H9 (cell line): ENCODE measurements at regions not wholly inside any gene's neighbourhood (a gene's known extent, or its start where the extent isn't known, plus 50 kb on each side); places are given as distances from the start of the nearest gene placed in this dataset.

Experiments
- DNase-seq: peaks from one replicate; pipeline ENCODE4 v3.0.0-alpha.2; 2017
- H2AFZ ChIP-seq: one replicate; pipeline ENCODE4 v1.6.1; 2013; ENCODE audit warnings: mild to moderate bottlenecking, low read length, control low read depth, moderate library complexity
- H2AK5ac ChIP-seq: 2 replicates; pipeline ENCODE4 v1.6.1; 2013; ENCODE audit warnings: low read length, control low read depth, mixed read lengths; ENCODE audit not compliant: insufficient read length
- H2BK120ac ChIP-seq: one replicate; pipeline ENCODE4 v1.6.1; 2013; ENCODE audit warnings: low read depth, mild to moderate bottlenecking, low read length, control low read depth, inconsistent platforms; ENCODE audit not compliant: poor library complexity, severe bottlenecking
- H2BK12ac ChIP-seq: 2 replicates; pipeline ENCODE4 v1.6.1; 2013; ENCODE audit warnings: low read length, control low read depth, mixed read lengths, low read depth; ENCODE audit not compliant: insufficient read length
- H2BK15ac ChIP-seq: 2 replicates; pipeline ENCODE4 v1.6.1; 2013; ENCODE audit warnings: low read depth, low read length, control low read depth
- H2BK20ac ChIP-seq: one replicate; pipeline ENCODE4 v1.6.1; 2013; ENCODE audit warnings: low read depth, mild to moderate bottlenecking, low read length, control low read depth, inconsistent platforms; ENCODE audit not compliant: poor library complexity, severe bottlenecking
- H2BK5ac ChIP-seq: 2 replicates; pipeline ENCODE4 v1.6.1; 2013; ENCODE audit warnings: low read length, control low read depth, mixed read lengths; ENCODE audit not compliant: insufficient read length
- H3K14ac ChIP-seq: 2 replicates; pipeline ENCODE4 v1.6.1; 2013; ENCODE audit warnings: low read length, control low read depth; ENCODE audit not compliant: insufficient read depth
- H3K18ac ChIP-seq: 2 replicates; pipeline ENCODE4 v1.6.1; 2013; ENCODE audit warnings: low read depth, mild to moderate bottlenecking, mixed read lengths, low read length, control low read depth; ENCODE audit not compliant: insufficient read length
- H3K23ac ChIP-seq: 2 replicates; pipeline ENCODE4 v1.6.1; 2013; ENCODE audit warnings: low read length, control low read depth, mixed read lengths, low read depth; ENCODE audit not compliant: insufficient read length
- H3K23me2 ChIP-seq: 2 replicates; pipeline ENCODE4 v1.6.1; 2013; ENCODE audit warnings: low read depth, mild to moderate bottlenecking, mixed read lengths, low read length, control low read depth; ENCODE audit not compliant: insufficient read length, poor library complexity, severe bottlenecking
- H3K27ac ChIP-seq: 2 replicates; pipeline ENCODE4 v1.5.1; 2013; ENCODE audit warnings: low read length, control low read depth, mixed read lengths, low read depth; ENCODE audit not compliant: insufficient read length
- H3K27me3 ChIP-seq: 2 replicates; pipeline ENCODE4 v1.6.1; 2013; ENCODE audit warnings: low read length, control low read depth, inconsistent platforms; ENCODE audit not compliant: insufficient read depth
- H3K4ac ChIP-seq: 2 replicates; pipeline ENCODE4 v1.6.1; 2013; ENCODE audit warnings: low read depth, mild to moderate bottlenecking, control low read depth, inconsistent platforms, low read length, moderate library complexity
- H3K4me1 ChIP-seq: 2 replicates; pipeline ENCODE4 v1.6.1; 2013; ENCODE audit warnings: low read length, control low read depth, inconsistent platforms; ENCODE audit not compliant: insufficient read depth
- H3K4me2 ChIP-seq: 2 replicates; pipeline ENCODE4 v1.6.1; 2013; ENCODE audit warnings: low read length, control low read depth, mixed read lengths; ENCODE audit not compliant: insufficient read length, insufficient read depth
- H3K56ac ChIP-seq: 2 replicates; pipeline ENCODE4 v1.6.1; 2013; ENCODE audit warnings: low read depth, mild to moderate bottlenecking, mixed read lengths, low read length, control low read depth; ENCODE audit not compliant: insufficient read length
- H3K79me1 ChIP-seq: 2 replicates; pipeline ENCODE4 v1.6.1; 2013; ENCODE audit warnings: low read depth, mild to moderate bottlenecking, moderate library complexity, low read length, control low read depth, inconsistent platforms; ENCODE audit not compliant: insufficient read depth, poor library complexity, severe bottlenecking
- H3K79me2 ChIP-seq: 2 replicates; pipeline ENCODE4 v1.6.1; 2013; ENCODE audit warnings: low read length, control low read depth, inconsistent platforms; ENCODE audit not compliant: insufficient read depth
- H3K9ac ChIP-seq: 2 replicates; pipeline ENCODE4 v1.6.1; 2013; ENCODE audit warnings: low read length, control low read depth, mixed read lengths; ENCODE audit not compliant: insufficient read length; ENCODE audit errors: extremely low read depth
- H3K9me3 ChIP-seq: one replicate; pipeline ENCODE4 v1.6.1; 2013; ENCODE audit warnings: low read depth, low read length, inconsistent platforms; ENCODE audit not compliant: control insufficient read depth
- H3T11ph ChIP-seq: one replicate; pipeline ENCODE4 v1.6.1; 2013; ENCODE audit warnings: mild to moderate bottlenecking, low read length, control low read depth, inconsistent platforms
- H4K20me1 ChIP-seq: one replicate; pipeline ENCODE4 v1.6.1; 2013; ENCODE audit not compliant: control insufficient read depth, insufficient read length, insufficient read depth
- H4K5ac ChIP-seq: 2 replicates; pipeline ENCODE4 v1.6.1; 2013; ENCODE audit warnings: low read depth, mild to moderate bottlenecking, mixed read lengths, low read length, control low read depth; ENCODE audit not compliant: insufficient read length
- H4K8ac ChIP-seq: replicated peaks from 2 replicates; pipeline ENCODE4 v1.6.1; 2013; ENCODE audit warnings: low read length, control low read depth, mixed read lengths, low read depth; ENCODE audit not compliant: insufficient read length
- H4K91ac ChIP-seq: 2 replicates; pipeline ENCODE4 v1.6.1; 2013; ENCODE audit warnings: low read depth, mild to moderate bottlenecking, moderate library complexity, mixed read lengths, low read length, control low read depth; ENCODE audit not compliant: insufficient read length
- H3K27ac Mint-ChIP-seq, 3 experiments: 2 replicates in 2 of 3; 3 replicates in 1 of 3; pipeline ENCODE4 v1.8.0; 2020 to 2021; ENCODE audit warnings: mixed read lengths in 3 of 3, mild to moderate bottlenecking in 1 of 3, moderate library complexity in 1 of 3
- H3K27me3 Mint-ChIP-seq: 2 replicates; pipeline ENCODE4 v1.8.0; 2021; ENCODE audit warnings: low read depth, mild to moderate bottlenecking, moderate library complexity, mixed read lengths
- H3K36me3 Mint-ChIP-seq, 3 experiments: 2 replicates in 2 of 3; 3 replicates in 1 of 3; pipeline ENCODE4 v1.8.0; 2020 to 2021; ENCODE audit warnings: low read depth in 3 of 3, mixed read lengths in 3 of 3; ENCODE audit not compliant: insufficient read depth in 1 of 3
- H3K4me1 Mint-ChIP-seq, 2 experiments: 2 replicates each; pipeline ENCODE4 v1.8.0; 2020; ENCODE audit warnings: mixed read lengths in 2 of 2
- H3K4me3 Mint-ChIP-seq, 2 experiments: 2 replicates in 1 of 2; 3 replicates in 1 of 2; pipeline ENCODE4 v1.8.0; 2020 to 2021; ENCODE audit warnings: mild to moderate bottlenecking in 2 of 2, mixed read lengths in 2 of 2, moderate library complexity in 1 of 2
- H3K9me3 Mint-ChIP-seq, 2 experiments: 2 replicates in 1 of 2; 3 replicates in 1 of 2; pipeline ENCODE4 v1.8.0; 2020; ENCODE audit warnings: mild to moderate bottlenecking in 2 of 2, mixed read lengths in 2 of 2, moderate library complexity in 1 of 2
- WGBS: extraction: QIAGEN DNeasy Blood & Tissue Kit; methylation state at CpG from one replicate; pipeline ENCODE4 v1.1.7; 2013; ENCODE audit warnings: missing lambda C conversion rate, low lambda C conversion rate, mixed read lengths; ENCODE audit not compliant: insufficient read length; ENCODE audit errors: extremely low coverage; 5-methylcytosine and 5-hydroxymethylcytosine counted together
- TF ChIP-seq, protein P1 (sequence below): fragments of 200-600 bp; sonication (generic); conservative IDR thresholded peaks from 3 replicates; pipeline ENCODE4 v1.8.0; 2021; ENCODE audit warnings: antibody characterized with exemption, mild to moderate bottlenecking

DNA sequence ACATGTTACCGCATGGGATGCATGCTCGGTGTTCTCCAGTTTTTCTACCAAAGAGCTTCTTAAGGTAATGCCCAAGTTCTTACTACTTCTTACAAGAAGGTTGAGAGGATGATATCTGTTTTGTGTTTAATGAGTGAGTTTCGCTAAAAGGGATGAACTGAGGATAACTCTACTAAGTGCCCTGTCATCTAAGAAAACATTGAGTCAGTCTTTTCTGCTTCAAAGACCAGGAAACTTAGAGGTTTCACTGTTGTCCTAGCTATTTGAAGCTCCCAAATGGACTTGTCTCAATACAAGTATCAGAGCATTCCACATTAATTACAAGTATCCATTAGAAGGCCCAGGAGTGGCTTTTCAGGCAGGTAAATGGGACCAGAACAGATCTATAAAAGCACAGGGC, 296.2 kb downstream of the KBTBD8 start:
- H3K27ac ChIP-seq = no peak overlapping the region

More for the DNA sequence above, 296.2 kb downstream of the KBTBD8 start:
- Histone ChIP-seq H3T11ph (no peak overlapping the region), H3K4me2 (no peak overlapping the region), H3K4ac (no peak overlapping the region), H2BK15ac (no peak overlapping the region), H4K20me1 (no peaks in the 10 kb centered on the region), H2BK12ac (no peak overlapping the region), H3K4me1 (no peaks in the 10 kb centered on the region; the same call in 1 of the 2 replicates), H3K56ac (no peak overlapping the region), H2AFZ (no peak overlapping the region), H3K79me2 (no peaks in the 10 kb centered on the region), H3K23me2 (no peaks in the 10 kb centered on the region), H3K9me3 (no peaks in the 10 kb centered on the region), H2AK5ac (no peak overlapping the region), H4K8ac (no peak overlapping the region), H3K27me3 (no peaks in the 10 kb centered on the region), H3K23ac (no peak overlapping the region), H2BK20ac (no peak overlapping the region), H3K79me1 (no peaks in the 10 kb centered on the region), H3K9ac (no peak overlapping the region), H4K91ac (no peak overlapping the region), H3K14ac (no peak overlapping the region), H3K18ac (no peak overlapping the region), H2BK5ac (no peak overlapping the region), H2BK120ac (no peak overlapping the region), H4K5ac (no peak overlapping the region)
- DNase-seq = no peak
- H3K36me3 Mint-ChIP-seq = no peaks in the 10 kb centered on the region
- H3K9me3 Mint-ChIP-seq = no peaks in the 10 kb centered on the region
- TF ChIP-seq, protein P1, sequence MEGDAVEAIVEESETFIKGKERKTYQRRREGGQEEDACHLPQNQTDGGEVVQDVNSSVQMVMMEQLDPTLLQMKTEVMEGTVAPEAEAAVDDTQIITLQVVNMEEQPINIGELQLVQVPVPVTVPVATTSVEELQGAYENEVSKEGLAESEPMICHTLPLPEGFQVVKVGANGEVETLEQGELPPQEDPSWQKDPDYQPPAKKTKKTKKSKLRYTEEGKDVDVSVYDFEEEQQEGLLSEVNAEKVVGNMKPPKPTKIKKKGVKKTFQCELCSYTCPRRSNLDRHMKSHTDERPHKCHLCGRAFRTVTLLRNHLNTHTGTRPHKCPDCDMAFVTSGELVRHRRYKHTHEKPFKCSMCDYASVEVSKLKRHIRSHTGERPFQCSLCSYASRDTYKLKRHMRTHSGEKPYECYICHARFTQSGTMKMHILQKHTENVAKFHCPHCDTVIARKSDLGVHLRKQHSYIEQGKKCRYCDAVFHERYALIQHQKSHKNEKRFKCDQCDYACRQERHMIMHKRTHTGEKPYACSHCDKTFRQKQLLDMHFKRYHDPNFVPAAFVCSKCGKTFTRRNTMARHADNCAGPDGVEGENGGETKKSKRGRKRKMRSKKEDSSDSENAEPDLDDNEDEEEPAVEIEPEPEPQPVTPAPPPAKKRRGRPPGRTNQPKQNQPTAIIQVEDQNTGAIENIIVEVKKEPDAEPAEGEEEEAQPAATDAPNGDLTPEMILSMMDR = no peak
- WGBS = no CpG with 5 or more reads among the region's 3 CpGs
- H3K4me3 Mint-ChIP-seq = no peak overlapping the region
- H3K4me1 Mint-ChIP-seq = peaks cover 9 to 11% of the 10 kb centered on the region in 2 experiments
- no peaks in the 10 kb centered on the region for H3K27me3 Mint-ChIP-seq
- H3K27ac Mint-ChIP-seq = no peak overlapping the region; a peak in 1 of 7 replicates
